ENCODE measurements at regions not wholly inside any gene's neighbourhood (a gene's known extent, or its start where the extent isn't known, plus 50 kb on each side); places are given as distances from the start of the nearest gene placed in this dataset.
"Not testable (repeated sequence)": the region's sequence is repeated elsewhere in the genome, so short reads cannot be mapped to it uniquely, and the experiment has no call there.

DNA sequence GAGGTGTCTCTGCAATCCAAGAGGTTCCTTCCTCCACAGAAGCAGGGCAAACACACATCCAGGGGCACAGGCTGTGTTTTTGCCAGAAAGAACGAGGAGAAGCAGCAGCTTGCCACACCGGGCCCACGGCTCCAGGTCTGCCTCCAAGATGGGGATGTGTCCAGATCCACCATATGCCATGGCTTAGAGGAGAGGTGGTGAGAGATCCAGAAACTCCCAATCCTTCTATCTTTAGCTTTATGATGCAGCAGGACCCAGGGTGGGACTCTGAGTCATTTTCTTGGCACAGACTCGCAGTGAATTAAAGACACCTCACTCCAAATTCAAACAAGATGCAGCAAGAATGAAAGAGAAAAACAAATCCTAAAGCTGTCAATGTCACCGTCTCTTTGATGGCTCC lies 481.4 kb upstream of the TMEM132C start:
- ATAC-seq (replicated peaks in 1 of 2) = no peak

DNA sequence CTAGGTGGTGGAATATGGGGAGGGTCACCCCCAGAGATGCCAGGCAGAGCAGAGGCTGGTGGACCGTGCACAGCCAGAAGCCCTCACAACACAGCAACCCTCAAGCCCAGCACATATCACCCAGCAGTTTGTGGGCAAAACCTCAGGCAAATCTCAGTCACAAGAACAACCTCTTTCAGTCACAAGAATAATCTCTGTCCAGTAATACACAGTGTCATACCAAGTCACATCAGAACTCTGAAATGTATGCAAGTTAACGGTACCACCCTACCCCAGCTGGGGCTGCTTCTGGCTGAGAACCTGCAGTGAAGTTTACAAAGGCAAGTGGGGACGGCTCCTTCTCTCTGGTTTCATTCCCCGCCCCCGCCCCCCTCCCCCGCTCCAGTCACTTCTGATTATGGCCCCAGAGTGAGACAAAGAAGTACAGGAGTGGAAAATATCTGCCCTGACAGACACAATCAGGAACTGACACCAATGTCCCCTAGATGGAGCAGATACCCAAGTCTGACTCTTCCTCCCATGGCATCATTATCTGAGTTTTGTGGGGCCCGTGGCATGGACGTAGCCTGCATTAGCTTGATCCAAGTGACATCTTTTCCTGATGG lies 480.9 kb upstream of the TMEM132C start:
- Mint-ChIP-seq H3K9me3 (peaks cover 3 to 5% of the 10 kb centered on the region in 2 donors), H3K4me1 (ENCODE audit: low read depth) (no peaks in the 10 kb centered on the region), H3K27ac (no peak overlapping the region), H3K4me3 (no peak overlapping the region), H3K27me3 (ENCODE audit: low read depth) (no peaks in the 10 kb centered on the region), H3K36me3 (ENCODE audit: insufficient read depth in 2 of 2) (no peaks in the 10 kb centered on the region)
- DNase-seq (no peak), ATAC-seq (replicated peaks in 1 of 2) (no peak)

More for the DNA sequence above, 481.4 kb upstream of the TMEM132C start:
- no peak for DNase-seq
- H3K4me1 Mint-ChIP-seq (ENCODE audit: low read depth) = no peaks in the 10 kb centered on the region
- H3K9me3 Mint-ChIP-seq = peaks cover 3 to 5% of the 10 kb centered on the region in 2 donors
- no peak overlapping the region for H3K4me3 Mint-ChIP-seq
- no peak overlapping the region for H3K27ac Mint-ChIP-seq
- no peaks in the 10 kb centered on the region for H3K36me3 Mint-ChIP-seq (ENCODE audit: insufficient read depth in 2 of 2)
- no peaks in the 10 kb centered on the region for H3K27me3 Mint-ChIP-seq (ENCODE audit: low read depth)

DNA sequence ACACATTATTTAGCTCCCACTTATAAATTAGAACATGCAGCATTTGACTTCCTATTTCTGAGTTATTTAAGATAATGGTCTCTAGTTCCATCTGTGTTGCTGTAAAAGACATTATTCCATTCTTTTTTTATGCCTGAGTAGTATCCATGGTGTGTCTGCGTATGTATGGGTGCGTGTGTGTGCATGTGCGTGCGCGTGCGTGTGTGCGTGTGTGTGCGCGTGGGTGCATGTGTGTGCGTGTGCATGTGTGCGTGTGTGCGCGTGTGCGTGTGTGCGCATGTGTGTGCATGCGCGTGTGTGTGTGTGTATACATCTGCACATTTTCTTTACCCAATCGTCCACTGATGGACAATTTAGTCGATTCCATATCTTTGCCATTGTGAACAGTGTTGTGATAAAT lies 479.4 kb upstream of the TMEM132C start:
- DNase-seq (no peak), ATAC-seq (replicated peaks in 1 of 2) (no peak)
- Mint-ChIP-seq H3K4me1 (ENCODE audit: low read depth) (no peaks in the 10 kb centered on the region), H3K27ac (no peak overlapping the region), H3K9me3 (peaks cover 3 to 5% of the 10 kb centered on the region in 2 donors), H3K27me3 (ENCODE audit: low read depth) (no peaks in the 10 kb centered on the region), H3K4me3 (no peak overlapping the region), H3K36me3 (ENCODE audit: insufficient read depth in 2 of 2) (no peaks in the 10 kb centered on the region)

DNA sequence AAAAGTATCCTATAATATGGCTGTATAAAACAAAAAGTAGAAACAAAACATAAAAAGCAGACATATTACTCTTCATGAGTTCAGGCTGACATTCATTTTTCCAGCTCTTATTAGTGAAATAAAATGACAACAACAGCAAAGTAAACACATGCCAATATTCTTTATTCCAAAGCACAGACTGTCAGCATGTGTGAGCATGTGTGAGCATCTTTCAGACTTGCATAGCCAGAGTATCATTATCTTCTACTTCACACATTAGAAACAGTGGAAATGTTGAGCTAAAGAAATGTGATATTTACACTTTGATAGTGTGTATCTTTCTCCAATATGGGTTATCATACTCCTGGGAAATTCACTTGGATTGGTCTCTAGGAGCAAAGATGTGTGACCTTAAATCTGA lies 476.6 kb upstream of the TMEM132C start:
- ATAC-seq (replicated peaks in 1 of 2) = no peak
- no peaks in the 10 kb centered on the region for H3K4me1 Mint-ChIP-seq (ENCODE audit: low read depth)

DNA sequence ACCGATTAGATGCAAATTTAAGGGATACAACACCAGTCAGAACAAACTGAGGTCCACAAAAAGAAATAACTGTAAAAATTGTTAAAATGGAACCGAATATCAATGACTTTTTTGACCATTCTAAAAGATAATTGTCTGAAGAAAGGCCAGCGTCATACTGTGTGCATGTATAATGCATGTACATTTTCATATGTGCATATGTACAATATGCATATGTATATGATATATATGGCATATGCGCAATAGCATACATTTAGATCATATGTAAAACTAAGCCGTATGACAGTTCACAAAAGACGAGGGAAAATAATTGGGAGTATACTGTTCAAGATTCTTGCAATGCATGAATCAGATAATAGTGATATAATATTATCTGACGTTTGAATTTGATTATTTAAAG lies 475.8 kb upstream of the TMEM132C start:
- Mint-ChIP-seq H3K27ac (no peak overlapping the region), H3K4me1 (ENCODE audit: low read depth) (no peaks in the 10 kb centered on the region), H3K9me3 (peaks cover 1 to 7% of the 10 kb centered on the region in 2 donors), H3K36me3 (ENCODE audit: insufficient read depth in 2 of 2) (no peaks in the 10 kb centered on the region), H3K4me3 (no peak overlapping the region), H3K27me3 (ENCODE audit: low read depth) (no peaks in the 10 kb centered on the region)
- no peak for DNase-seq
- ATAC-seq (replicated peaks in 1 of 2) = no peak

More for the DNA sequence above, 476.6 kb upstream of the TMEM132C start:
- no peaks in the 10 kb centered on the region for H3K36me3 Mint-ChIP-seq (ENCODE audit: insufficient read depth in 2 of 2)
- peaks cover 1 to 7% of the 10 kb centered on the region in 2 donors for H3K9me3 Mint-ChIP-seq
- DNase-seq = no peak
- H3K4me3 Mint-ChIP-seq = no peak overlapping the region
- H3K27me3 Mint-ChIP-seq (ENCODE audit: low read depth) = no peaks in the 10 kb centered on the region
- H3K27ac Mint-ChIP-seq = no peak overlapping the region

DNA sequence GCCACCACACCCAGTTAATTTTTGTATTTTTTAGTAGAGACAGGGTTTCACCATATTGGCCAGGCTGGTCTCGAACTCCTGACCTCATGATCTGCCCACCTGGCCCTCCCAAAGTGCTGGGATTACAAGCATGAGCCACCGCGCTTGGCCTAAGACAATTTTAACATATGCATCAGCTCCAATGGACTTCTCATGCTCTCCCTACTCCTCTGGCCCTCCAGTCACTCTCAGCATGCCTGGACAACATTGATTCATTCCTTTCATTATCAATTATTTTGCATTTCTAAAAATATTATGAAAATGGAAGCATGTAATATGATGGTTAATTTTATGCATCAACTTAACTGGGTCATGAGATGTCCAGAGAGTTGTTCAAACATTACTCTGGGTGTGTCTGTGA lies 469.1 kb upstream of the TMEM132C start:
- H3K27ac Mint-ChIP-seq = no peak overlapping the region
- no peak for DNase-seq
- H3K4me1 Mint-ChIP-seq (ENCODE audit: low read depth) = no peaks in the 10 kb centered on the region

DNA sequence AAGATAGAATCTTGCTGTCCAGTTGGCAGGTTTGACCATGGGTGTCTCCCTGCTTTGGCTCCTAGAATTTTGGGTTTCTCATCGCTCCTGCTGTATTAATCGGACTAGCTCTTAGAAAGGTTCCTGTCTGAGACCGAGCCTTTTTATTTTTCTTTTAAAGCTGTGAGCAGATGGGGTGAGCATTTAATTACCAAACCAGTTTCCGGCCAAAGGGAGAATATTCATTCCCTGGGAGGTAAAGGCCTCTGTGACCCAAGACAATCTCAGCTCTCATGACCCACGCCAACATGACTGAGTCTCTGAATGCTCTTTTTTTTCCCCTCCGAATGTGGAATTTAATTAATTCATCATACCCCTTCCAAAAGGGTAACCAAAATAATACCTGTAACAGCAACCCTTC lies 464.7 kb upstream of the TMEM132C start:
- no peaks in the 10 kb centered on the region for H3K27me3 Mint-ChIP-seq (ENCODE audit: low read depth)
- no peaks in the 10 kb centered on the region for H3K36me3 Mint-ChIP-seq (ENCODE audit: insufficient read depth in 2 of 2)
- ATAC-seq (replicated peaks in 1 of 2) (no peak), DNase-seq (no peak)
- H3K27ac Mint-ChIP-seq = no peak overlapping the region
- H3K9me3 Mint-ChIP-seq = peaks cover 2 to 3% of the 10 kb centered on the region in 2 donors
- no peak overlapping the region for H3K4me3 Mint-ChIP-seq
- no peaks in the 10 kb centered on the region for H3K4me1 Mint-ChIP-seq (ENCODE audit: low read depth)

More for the DNA sequence above, 469.1 kb upstream of the TMEM132C start:
- no peaks in the 10 kb centered on the region for H3K27me3 Mint-ChIP-seq (ENCODE audit: low read depth)
- no peaks in the 10 kb centered on the region for H3K36me3 Mint-ChIP-seq (ENCODE audit: insufficient read depth in 2 of 2)
- no peak for ATAC-seq (replicated peaks in 1 of 2)
- H3K9me3 Mint-ChIP-seq = peaks cover 3 to 4% of the 10 kb centered on the region in 2 donors
- H3K4me3 Mint-ChIP-seq = no peak overlapping the region

DNA sequence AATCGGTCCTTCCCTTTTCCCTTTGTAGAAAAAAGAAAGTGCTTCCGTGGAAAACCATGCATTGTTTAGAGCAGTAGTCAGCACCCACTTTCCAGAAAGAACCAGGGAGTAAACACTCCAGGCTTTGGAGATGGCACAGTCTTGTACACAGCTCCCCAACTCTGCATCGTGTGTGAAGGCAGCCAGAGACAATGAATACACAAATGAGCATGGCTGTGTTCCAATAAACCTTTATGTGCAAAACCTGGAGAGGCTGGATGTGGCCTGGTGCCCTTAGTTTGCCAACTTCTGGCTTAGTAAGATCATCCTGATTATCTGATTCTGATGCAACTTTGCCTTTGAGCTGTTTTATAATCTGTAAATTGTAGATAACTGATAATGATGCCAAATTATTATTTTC lies 463.4 kb upstream of the TMEM132C start:
- Mint-ChIP-seq H3K27ac (no peak overlapping the region), H3K4me3 (no peak overlapping the region), H3K4me1 (ENCODE audit: low read depth) (no peaks in the 10 kb centered on the region), H3K9me3 (peaks cover 3 to 5% of the 10 kb centered on the region in 2 donors), H3K36me3 (ENCODE audit: insufficient read depth in 2 of 2) (no peaks in the 10 kb centered on the region), H3K27me3 (ENCODE audit: low read depth) (no peaks in the 10 kb centered on the region)
- DNase-seq (no peak), ATAC-seq (replicated peaks in 1 of 2) (no peak)

DNA sequence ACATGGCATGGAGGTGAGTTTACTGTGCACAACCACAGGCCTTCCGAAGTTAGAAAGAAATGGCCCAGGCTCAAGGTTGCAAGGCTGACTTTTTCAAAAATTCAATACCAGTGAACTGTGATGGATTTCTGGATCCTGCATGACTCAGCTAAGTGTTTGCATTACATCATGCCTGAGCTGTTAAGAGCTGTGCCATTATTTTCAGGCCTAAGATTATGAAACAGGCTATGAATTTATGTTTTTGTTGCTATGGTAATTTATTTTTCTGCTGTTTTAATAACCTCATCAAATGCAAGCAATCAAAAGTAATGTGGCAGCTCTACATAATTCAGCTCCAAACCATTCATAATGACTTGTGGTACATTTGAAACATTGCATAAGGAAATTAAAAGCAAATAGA lies 457.7 kb upstream of the TMEM132C start:
- H3K27me3 Mint-ChIP-seq (ENCODE audit: low read depth) = no peaks in the 10 kb centered on the region
- DNase-seq = no peak

DNA sequence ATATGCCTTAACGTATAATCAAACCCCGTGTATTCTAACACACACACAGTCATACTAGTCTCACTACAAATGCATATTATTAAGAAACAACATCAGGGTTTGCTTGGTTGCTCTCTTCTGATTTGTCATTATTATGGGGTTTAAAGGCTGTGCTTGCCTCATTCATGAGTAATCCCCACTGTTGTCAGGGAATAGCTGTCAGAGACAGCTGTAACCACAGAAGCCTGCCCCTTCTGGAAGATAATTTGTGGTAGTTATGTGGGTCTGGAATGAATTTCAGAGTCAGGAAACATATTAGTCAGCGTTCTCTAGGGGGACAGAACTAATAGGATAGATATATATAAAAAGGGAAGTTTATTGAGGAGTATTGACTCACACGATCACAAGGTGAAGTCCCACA lies 456.9 kb upstream of the TMEM132C start:
- ATAC-seq (replicated peaks in 1 of 2) (no peak), DNase-seq (no peak)
- Mint-ChIP-seq H3K4me1 (ENCODE audit: low read depth) (no peaks in the 10 kb centered on the region), H3K27me3 (ENCODE audit: low read depth) (no peaks in the 10 kb centered on the region), H3K4me3 (no peak overlapping the region), H3K36me3 (ENCODE audit: insufficient read depth in 2 of 2) (peaks cover 0 to 2% of the 10 kb centered on the region in 2 donors), H3K9me3 (peaks cover 11 to 15% of the 10 kb centered on the region in 2 donors), H3K27ac (no peak overlapping the region)

More for the DNA sequence above, 457.7 kb upstream of the TMEM132C start:
- Mint-ChIP-seq H3K9me3 (peaks cover 8 to 13% of the 10 kb centered on the region in 2 donors), H3K36me3 (ENCODE audit: insufficient read depth in 2 of 2) (peaks cover 0 to 2% of the 10 kb centered on the region in 2 donors), H3K4me1 (ENCODE audit: low read depth) (no peaks in the 10 kb centered on the region), H3K4me3 (no peak overlapping the region), H3K27ac (no peak overlapping the region)
- ATAC-seq (replicated peaks in 1 of 2) = no peak

DNA sequence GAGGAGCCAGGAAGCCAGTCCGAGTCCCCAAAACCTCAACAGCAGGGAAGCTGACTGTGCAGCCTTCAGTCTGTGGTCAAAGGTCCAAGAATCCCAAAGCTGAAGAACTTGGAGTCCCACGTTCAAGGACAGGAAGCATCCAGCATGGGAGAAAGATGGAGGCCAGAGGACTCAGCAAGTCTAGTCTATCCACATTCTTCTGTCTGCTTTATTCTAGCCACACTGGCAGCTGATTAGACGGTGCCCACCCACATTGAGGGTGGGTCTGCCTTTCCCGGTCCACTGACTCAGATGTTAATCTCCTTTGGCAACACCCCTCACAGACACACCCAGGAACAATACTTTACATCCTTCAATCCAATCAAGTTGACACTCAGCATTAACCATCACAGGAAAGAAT lies 456.5 kb upstream of the TMEM132C start:
- ATAC-seq (replicated peaks in 1 of 2); H3K27me3 Mint-ChIP-seq (ENCODE audit: low read depth); DNase-seq; H3K27ac Mint-ChIP-seq; H3K36me3 Mint-ChIP-seq (ENCODE audit: insufficient read depth in 2 of 2); H3K4me1 Mint-ChIP-seq (ENCODE audit: low read depth); H3K4me3 Mint-ChIP-seq: not testable (repeated sequence)
- H3K9me3 Mint-ChIP-seq = peaks cover 11 to 15% of the 10 kb centered on the region in 2 donors

DNA sequence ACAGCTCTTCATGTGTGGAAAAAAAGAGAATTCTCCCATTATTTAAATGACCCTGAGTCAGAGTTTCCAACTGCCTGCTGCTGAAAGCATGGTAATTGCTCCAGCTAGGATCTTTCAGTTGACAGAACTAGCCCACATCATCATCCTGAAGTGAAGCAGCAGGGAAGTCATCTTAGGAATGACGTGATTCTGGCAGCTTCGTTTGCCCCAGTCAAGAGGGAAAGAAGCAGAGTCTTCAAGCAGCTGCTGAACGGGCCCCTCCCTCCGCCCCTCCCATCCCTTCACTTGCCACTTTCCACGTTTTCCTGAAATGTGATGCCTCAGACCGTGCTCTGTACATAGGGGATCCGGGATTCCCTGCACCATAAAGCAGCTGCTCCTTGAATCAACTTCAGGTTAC lies 455.0 kb upstream of the TMEM132C start:
- no peak overlapping the region for H3K4me3 Mint-ChIP-seq
- no peaks in the 10 kb centered on the region for H3K27me3 Mint-ChIP-seq (ENCODE audit: low read depth)
- H3K36me3 Mint-ChIP-seq (ENCODE audit: insufficient read depth in 2 of 2) = peaks cover 0 to 2% of the 10 kb centered on the region in 2 donors
- DNase-seq (no peak), ATAC-seq (replicated peaks in 1 of 2) (no peak)
- H3K27ac Mint-ChIP-seq = no peak overlapping the region
- no peaks in the 10 kb centered on the region for H3K4me1 Mint-ChIP-seq (ENCODE audit: low read depth)
- H3K9me3 Mint-ChIP-seq = peaks cover 12 to 15% of the 10 kb centered on the region in 2 donors

DNA sequence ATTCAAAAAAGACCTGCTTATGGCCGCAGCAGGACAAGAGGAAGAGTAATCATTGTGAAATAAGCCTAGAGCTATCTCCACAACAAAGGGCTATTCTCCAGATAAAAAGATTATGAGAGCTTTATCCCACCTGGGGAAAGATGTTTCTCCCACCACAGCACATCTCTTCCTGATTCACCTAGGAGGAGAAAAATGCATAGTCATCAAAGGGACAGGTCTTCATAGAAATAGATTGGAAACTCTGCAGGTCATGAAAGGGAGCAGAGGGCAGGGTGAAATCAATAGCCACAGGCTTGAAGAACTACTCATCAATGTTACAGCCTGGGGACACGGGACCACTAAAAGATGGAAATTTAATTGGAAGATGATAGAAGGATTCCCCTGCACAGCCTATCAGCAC lies 453.8 kb upstream of the TMEM132C start:
- Mint-ChIP-seq H3K27me3 (ENCODE audit: low read depth) (no peaks in the 10 kb centered on the region), H3K36me3 (ENCODE audit: insufficient read depth in 2 of 2) (peaks cover 0 to 2% of the 10 kb centered on the region in 2 donors), H3K27ac (no peak overlapping the region), H3K4me1 (ENCODE audit: low read depth) (no peaks in the 10 kb centered on the region), H3K4me3 (no peak overlapping the region), H3K9me3 (peaks cover 11 to 12% of the 10 kb centered on the region in 2 donors)
- DNase-seq = no peak
- no peak for ATAC-seq (replicated peaks in 1 of 2)

DNA sequence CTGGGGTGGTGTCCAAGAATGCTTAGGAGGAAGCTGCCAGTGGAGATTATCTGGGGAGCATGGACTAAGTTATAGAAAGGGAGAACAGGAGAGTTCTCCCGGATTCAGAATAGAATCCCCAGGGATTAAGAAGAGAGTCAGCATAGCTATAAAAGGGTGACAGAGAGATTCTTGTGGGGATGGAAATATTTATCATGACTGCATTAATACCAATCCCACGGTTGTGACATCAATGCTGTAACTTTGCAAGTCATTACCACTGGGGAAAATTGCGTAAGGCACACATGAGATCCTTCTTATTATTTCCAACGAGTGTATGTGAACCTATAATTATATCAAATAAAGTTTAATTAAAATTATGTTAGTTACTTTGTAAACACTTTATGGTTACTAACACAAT lies 447.9 kb upstream of the TMEM132C start:
- Mint-ChIP-seq H3K36me3 (ENCODE audit: insufficient read depth in 2 of 2) (no peaks in the 10 kb centered on the region), H3K9me3 (peaks cover 4 to 5% of the 10 kb centered on the region in 2 donors)
- DNase-seq = no peak

More for the DNA sequence above, 447.9 kb upstream of the TMEM132C start:
- H3K27ac Mint-ChIP-seq = no peak overlapping the region
- H3K27me3 Mint-ChIP-seq (ENCODE audit: low read depth) = no peaks in the 10 kb centered on the region
- ATAC-seq (replicated peaks in 1 of 2) = no peak
- H3K4me3 Mint-ChIP-seq = no peak overlapping the region
- H3K4me1 Mint-ChIP-seq (ENCODE audit: low read depth) = no peaks in the 10 kb centered on the region
